ENCODE measurements at regions not wholly inside any gene's neighbourhood (a gene's known extent, or its start where the extent isn't known, plus 50 kb on each side); places are given as distances from the start of the nearest gene placed in this dataset.

DNA sequence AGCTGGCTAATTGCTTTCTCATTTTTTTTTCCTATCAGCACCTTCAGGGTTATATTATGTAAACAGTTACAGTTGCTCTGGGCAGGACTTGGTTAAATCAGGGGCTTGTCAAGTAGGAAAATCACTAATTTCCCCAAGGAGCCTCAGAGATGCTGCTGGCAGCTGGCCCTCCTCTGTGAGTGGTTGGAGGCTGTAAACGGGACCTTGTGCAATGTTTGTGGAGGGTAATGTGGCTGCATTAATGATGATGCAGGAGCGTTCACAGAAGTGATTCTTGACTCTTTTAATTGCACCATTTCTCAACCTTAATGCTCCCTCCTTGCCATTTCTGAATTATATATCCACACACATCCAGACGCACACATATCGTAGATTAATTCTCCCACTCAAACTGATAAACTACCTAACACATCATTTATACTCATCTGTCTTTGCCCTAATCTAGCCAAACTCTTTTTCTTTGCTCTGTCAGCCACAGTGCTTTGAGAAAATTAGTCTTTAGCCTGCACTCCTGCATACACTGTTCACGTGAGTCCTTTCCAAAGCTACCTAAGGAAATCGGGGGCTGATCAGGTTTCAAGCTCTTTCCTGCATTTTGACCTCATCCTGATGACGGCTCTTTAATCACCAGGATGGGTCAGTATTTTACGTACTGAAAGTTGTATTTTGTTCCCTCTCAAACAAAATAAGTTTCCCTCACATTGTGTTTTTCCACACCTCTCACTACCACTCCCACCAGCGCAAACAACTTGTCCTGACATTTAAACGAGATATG is 154.4 kb upstream of the PIRT start:
- no peak for DNase-seq
- no peak for TF ChIP-seq POLR2A (IDR thresholded peaks at IDR 0.05)
- TF ChIP-seq, protein P1, sequence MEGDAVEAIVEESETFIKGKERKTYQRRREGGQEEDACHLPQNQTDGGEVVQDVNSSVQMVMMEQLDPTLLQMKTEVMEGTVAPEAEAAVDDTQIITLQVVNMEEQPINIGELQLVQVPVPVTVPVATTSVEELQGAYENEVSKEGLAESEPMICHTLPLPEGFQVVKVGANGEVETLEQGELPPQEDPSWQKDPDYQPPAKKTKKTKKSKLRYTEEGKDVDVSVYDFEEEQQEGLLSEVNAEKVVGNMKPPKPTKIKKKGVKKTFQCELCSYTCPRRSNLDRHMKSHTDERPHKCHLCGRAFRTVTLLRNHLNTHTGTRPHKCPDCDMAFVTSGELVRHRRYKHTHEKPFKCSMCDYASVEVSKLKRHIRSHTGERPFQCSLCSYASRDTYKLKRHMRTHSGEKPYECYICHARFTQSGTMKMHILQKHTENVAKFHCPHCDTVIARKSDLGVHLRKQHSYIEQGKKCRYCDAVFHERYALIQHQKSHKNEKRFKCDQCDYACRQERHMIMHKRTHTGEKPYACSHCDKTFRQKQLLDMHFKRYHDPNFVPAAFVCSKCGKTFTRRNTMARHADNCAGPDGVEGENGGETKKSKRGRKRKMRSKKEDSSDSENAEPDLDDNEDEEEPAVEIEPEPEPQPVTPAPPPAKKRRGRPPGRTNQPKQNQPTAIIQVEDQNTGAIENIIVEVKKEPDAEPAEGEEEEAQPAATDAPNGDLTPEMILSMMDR (IDR thresholded peaks at IDR 0.05), result no peak
- intact Hi-C loops (cut with DNase I), result no loop called here

DNA sequence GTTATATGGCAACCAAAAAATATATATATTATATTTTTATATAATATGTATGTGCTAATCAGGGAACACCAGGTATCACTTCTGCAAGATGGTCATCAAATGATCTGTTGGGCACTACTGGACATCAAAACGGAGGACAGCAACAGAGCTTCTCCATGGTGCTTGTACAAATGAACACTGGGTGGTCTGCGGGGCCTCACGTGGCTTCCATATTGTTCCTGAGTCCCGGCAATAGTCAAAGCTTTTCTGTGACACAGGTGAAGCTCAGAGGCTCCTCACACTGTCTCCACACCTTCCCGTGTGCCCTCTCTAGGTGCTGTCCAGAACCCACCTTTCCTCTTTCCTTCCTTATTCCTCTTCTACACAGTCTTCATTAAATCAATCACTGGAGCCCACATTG is 149.9 kb upstream of the PIRT start:
- no peak for DNase-seq
- no peak for TF ChIP-seq POLR2A (IDR thresholded peaks at IDR 0.05)
- TF ChIP-seq, protein P1 (IDR thresholded peaks at IDR 0.05), result no peak
- H3K4me1 ChIP-seq, result no peaks in the 10 kb centered on the region
- no peak overlapping the region for H3K27ac ChIP-seq
- H3K36me3 ChIP-seq, result no peaks in the 10 kb centered on the region
- no peak overlapping the region for H3K4me3 ChIP-seq
- H3K27me3 ChIP-seq, result no peaks in the 10 kb centered on the region
- no peak for ATAC-seq
- WGBS (ENCODE audit: insufficient coverage, low coverage, low lambda C conversion rate, missing lambda C conversion rate), result 51% methylated on average over 5 of the region's 5 CpGs
- H3K9me3 ChIP-seq, result no peaks in the 10 kb centered on the region
- intact Hi-C loops (cut with DNase I), result no loop called here

More for the DNA sequence above, 154.4 kb upstream of the PIRT start:
- no peak for ATAC-seq
- Histone ChIP-seq H3K4me3 (no peak overlapping the region), H3K9me3 (no peaks in the 10 kb centered on the region), H3K27ac (no peak overlapping the region), H3K4me1 (no peaks in the 10 kb centered on the region), H3K27me3 (no peaks in the 10 kb centered on the region), H3K36me3 (no peaks in the 10 kb centered on the region)
- 35% methylated on average over 10 of the region's 10 CpGs for WGBS (ENCODE audit: insufficient coverage, low coverage, low lambda C conversion rate, missing lambda C conversion rate)

DNA sequence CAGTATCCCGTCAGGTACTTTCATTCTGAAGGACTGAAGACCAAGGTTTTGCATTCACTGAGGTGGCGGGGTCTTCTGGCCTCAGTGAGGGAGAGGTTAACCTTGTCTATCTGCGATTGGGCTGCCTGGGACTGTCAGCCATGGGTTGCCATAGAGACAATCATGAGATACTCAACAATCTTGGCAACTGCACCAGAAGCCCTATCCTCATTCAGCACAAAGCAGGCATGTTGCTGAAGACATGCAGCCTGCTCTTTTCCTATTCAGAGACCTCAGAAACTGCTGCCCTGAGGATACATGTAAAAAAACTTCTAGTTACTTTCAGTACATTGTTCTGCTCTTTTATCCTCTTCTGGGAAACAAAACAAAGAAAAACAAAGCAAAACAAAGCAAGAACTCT is 146.3 kb upstream of the PIRT start:
- H3K4me3 ChIP-seq, result no peak overlapping the region
- intact Hi-C loops (cut with DNase I), result no loop called here
- WGBS (ENCODE audit: insufficient coverage, low coverage, low lambda C conversion rate, missing lambda C conversion rate), result 59% methylated on average over 3 of the region's 3 CpGs

DNA sequence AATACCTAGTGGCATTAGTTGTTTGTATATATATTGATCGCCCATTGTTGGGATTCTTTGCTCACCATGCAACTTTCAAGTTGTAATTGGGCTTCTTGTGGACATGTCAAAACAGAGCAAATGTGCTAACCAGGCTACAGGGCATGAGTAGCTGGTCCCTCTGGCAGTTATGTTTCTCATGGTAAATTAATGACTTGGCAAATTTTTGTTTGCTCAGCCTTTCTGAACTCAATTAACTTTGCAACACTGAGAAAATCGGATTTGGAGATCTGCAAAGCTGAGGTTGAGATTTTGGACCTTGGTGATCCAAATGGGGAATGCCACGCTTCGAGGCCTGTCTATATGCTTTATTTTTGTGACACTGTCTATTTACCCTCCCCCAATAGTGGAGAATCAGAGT is 138.5 kb upstream of the PIRT start:
- ATAC-seq, result no peak
- no peak for TF ChIP-seq POLR2A (IDR thresholded peaks at IDR 0.05)
- TF ChIP-seq, protein P1 (IDR thresholded peaks at IDR 0.05), result no peak
- no peaks in the 10 kb centered on the region for H3K27me3 ChIP-seq
- H3K9me3 ChIP-seq, result no peaks in the 10 kb centered on the region
- H3K4me3 ChIP-seq, result no peak overlapping the region
- no peak for DNase-seq
- intact Hi-C loops (cut with DNase I), result no loop called here
- H3K4me1 ChIP-seq, result no peaks in the 10 kb centered on the region
- H3K27ac ChIP-seq, result no peak overlapping the region
- 44% methylated on average over 4 of the region's 4 CpGs for WGBS (ENCODE audit: insufficient coverage, low coverage, low lambda C conversion rate, missing lambda C conversion rate)
- no peaks in the 10 kb centered on the region for H3K36me3 ChIP-seq

More for the DNA sequence above, 146.3 kb upstream of the PIRT start:
- Histone ChIP-seq H3K36me3 (no peaks in the 10 kb centered on the region), H3K9me3 (no peaks in the 10 kb centered on the region), H3K27me3 (no peaks in the 10 kb centered on the region), H3K4me1 (no peaks in the 10 kb centered on the region), H3K27ac (no peak overlapping the region)
- ATAC-seq (no peak), DNase-seq (no peak)
- no peak for TF ChIP-seq POLR2A (IDR thresholded peaks at IDR 0.05)
- TF ChIP-seq, protein P1 (IDR thresholded peaks at IDR 0.05), result no peak

Data from right lobe of liver (tissue), 6 donors.